Fibroblast of the conjunctiva (primary cell): ENCODE measurements at regions not wholly inside any gene's neighbourhood (a gene's known extent, or its start where the extent isn't known, plus 50 kb on each side); places are given as distances from the start of the nearest gene placed in this dataset.
A peak's percentile ranks its signal among the peaks of the same experiment; 100 is the strongest.
"Not testable (repeated sequence)": the region's sequence is repeated elsewhere in the genome, so short reads cannot be mapped to it uniquely, and the experiment has no call there.

Experiments
- DNase-seq: peaks from one replicate; pipeline ENCODE4 v3.0.0-alpha.2; 2010; ENCODE audit warnings: low read depth

- no peak for DNase-seq
Observed at GRCh38 chr2:107462181-107462580, 364.5 kb upstream of the RGPD4 start.

GRCh38 chr2:107466241-107466640 lies 360.5 kb upstream of the RGPD4 start:
- DNase-seq, result no peak

GRCh38 chr2:107466984-107467773 lies 359.5 kb upstream of the RGPD4 start:
- no peak for DNase-seq

DNA sequence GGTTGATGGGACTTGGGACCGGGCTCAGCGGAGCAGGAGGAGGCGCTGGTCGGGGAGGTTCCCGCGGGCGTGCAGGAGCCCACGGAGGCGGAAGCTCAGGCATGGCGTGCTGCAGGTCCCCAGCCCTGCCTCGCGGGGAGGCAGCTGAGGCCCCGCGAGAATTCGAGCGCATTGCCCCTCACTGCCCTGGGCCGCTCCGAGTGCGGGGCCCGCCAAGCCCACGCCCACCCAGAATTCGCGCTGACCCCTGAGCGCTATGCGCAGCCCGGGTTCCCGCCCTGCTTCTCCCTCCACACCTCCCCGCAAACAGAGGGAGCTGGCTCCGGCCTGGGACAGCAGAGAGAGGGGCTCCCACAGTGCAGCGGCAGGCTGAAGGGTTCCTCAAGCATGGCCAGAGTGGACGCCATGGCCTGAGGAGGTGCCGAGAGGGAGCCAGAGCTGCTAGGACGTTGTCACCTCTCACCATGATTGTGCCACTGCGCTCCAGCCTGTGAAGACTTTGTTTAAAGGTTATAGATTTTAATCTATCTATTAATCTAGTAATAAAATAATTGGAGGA lies 357.2 kb upstream of the RGPD4 start:
- DNase-seq, result no peak

DNA sequence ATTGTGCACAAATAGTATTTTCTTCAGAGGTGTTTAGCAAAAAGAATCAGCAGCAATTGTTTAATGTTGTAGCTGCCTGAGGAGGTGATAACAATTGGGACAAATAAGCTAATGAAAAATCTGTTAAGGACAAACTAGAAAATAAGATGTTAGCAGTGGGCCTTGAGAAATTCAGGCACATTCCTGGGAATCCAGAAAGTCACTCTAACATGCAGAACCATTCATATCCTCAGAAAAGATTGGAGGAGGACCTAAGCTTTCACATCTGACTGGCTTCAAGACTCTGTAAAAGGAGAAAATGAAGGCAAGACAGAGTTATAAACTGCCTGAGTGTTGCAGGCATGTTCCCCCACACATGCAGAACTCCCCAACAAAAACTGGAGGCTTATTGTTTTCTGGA lies 353.5 kb upstream of the RGPD4 start:
- no peak for DNase-seq

- no peak for DNase-seq
Observed at GRCh38 chr2:107475859-107476258, 350.8 kb upstream of the RGPD4 start.

DNA sequence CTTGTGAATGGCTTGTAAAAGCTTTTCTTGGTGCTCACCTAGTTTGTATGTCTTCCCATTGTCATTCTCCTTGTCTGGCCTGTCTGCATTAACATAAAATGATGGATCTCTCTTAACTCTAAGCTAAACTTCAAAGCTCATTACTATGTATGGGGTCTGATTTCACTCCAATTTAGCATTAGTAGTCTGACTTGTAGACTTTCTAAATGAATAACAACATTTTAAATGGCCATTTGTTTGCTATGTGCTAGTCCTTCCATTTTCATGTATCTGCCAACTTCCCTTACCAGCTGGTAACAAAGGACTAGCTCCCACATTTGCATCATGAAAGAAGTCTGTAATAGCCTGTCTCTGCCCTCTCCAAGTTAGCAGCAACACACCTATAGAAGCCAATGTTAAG lies 324.2 kb upstream of the RGPD4 start:
- DNase-seq, result no peak

GRCh38 chr2:107511970-107512789 lies 314.5 kb upstream of the RGPD4 start:
- DNase-seq, result no peak

GRCh38 chr2:107525406-107525805 lies 301.3 kb upstream of the RGPD4 start:
- DNase-seq, result peak; percentile 56

DNA sequence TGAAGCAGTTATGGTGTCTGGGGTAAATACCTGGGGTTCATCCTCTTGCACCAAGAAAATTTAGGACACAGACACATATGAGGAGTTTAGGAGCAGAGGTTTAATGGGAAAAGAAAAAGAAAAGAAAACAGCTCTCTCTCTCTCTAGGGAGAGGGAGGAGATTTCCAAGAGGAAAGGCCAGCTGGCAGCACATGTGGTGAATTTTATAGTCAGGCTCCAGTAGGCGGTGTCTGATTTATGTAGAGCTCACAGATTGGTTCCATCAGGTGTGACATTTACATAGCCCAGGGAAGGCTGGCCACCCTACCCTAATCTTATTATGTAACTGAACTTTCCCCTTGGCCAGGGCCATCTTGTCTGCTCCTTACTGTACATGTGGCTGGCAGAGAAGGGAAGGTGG lies 297.5 kb upstream of the RGPD4 start:
- no peak for DNase-seq

GRCh38 chr2:107530046-107530445 lies 296.6 kb upstream of the RGPD4 start:
- DNase-seq, result no peak

- no peak for DNase-seq
Observed at GRCh38 chr2:107534926-107535325, 291.8 kb upstream of the RGPD4 start.

DNA sequence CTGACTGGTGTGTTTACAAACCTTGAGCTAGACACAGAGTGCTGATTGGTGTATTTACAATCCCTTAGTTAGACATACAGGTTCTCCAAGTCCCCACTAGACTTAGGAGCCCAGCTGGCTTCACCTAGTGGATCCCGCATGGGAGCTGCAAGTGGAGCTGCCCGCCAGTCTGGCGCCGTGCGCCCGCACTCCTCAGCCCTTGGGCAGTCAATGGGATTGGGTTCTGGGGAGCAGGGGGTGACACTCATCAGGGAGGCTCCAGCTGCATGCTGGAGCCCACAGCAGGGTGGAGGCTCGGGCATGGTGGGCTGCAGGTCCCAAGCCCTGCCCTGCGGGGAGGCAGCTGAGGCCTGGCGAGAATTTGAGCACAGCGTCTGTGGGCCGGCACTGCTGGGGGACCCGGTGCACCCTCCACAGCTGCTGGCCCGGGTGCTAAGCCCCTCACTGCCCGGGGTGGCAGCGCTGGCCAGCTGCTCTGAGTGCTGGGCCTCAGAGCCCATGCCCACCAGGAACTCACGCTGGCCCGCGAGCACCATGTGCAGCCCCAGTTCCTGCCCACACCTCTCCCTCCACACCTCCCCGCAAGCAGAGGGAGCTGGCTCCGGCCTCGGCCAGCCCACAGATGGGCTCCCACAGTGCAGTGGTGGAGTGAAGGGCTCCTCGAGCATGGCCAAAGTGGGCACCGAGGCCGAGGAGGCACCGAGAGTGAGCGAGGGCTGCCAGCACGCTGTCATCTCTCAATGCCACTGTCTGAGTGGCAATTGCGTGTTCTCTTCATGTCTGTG lies 290.6 kb upstream of the RGPD4 start:
- DNase-seq, result not testable (repeated sequence)

DNA sequence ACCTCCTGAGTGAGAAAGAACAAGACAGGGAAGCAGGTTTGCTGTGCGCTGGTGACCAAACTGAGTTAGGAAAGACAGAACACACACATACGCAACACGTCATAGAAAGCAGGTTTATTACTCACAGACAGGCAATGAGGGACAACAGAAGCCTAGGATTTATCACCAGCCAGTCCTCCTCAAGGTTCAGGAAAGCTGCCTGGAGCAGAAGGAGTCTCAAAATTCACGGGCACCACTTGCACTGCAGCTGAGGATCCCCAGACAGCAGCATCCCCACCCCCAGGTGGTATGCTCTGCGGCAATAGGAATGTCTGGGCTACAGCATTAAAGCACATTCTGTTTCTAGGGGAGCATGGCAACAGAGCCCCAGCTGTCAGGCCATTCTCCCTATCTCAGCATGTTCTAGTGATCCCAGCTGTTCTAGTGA lies 284.4 kb upstream of the RGPD4 start:
- no peak for DNase-seq

- DNase-seq, result no peak
Observed at GRCh38 chr2:107543793-107544192, 282.9 kb upstream of the RGPD4 start.

DNA sequence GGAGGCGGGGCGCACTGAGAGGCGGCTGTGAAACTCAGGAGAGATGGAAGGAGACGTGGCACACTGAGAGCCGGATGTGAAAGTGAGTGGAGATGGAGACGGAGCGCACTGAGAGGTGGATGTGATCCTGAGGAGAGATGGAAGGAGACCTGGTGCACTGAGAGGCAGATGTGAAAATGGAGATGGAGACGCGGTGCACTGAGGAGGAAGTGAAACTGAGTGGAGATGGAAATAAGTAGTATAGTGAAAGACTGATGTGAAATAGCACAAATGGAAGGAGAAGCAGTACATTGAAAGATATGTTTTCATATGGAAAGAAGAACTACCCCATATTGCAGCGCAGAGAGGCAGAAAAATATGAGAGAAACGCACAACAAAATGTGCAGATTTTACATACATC lies 281.6 kb upstream of the RGPD4 start:
- no peak for DNase-seq

DNA sequence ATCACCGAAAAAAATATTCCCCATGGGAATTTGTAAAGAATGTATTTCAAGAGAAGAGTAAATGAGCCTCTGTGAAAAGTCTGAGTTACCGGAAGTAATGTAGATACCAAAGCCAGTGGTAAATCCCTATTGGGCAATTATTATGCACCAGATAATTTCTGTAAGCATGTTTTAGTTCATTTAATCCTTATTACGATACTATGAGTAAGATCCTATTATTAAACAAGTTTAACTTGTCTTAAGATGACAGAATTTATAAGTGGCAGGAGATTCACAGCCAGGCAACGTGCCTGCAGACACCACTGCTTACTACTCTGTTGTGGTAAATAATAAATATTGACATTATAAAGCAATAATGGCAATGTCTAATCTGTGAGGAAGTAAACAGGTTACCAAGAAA lies 280.8 kb upstream of the RGPD4 start:
- no peak for DNase-seq

GRCh38 chr2:107548216-107548615 lies 278.5 kb upstream of the RGPD4 start:
- no peak for DNase-seq

DNA sequence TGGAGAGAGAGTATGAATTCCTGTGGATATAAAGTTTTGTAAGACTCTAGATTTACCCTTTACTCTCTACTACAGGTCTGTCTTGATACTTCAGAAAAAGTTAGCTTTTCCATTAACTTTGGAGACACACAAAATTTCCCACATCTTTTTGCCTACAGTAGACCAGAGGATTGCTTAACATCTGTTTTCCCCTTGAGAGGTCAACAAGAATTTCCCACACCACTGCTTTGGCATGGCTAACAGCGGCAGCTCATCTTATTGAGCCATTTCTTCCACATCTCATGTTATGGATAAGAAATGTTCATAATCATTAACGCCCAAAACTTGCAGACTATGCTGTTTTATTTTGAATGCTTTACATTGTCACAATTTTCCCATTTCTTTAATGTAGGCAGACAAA lies 273.6 kb upstream of the RGPD4 start:
- DNase-seq, result no peak

DNA sequence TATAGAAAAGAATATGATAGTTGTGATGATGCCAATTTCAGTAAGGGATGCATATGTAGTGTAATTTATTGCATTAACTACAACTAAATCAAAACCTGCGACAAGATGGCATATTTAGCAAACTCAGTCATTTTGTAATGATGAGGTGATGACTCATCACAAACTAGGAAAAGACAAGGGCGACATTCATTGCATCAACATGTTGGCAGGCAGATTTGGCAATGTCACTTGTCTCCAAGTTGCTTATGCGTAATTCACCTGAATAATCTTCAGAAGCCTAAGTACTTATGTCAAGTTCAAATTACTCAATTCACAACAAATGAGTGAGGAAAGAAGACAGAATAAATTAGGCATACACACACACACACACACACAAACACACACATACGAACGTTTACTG lies 273.2 kb upstream of the RGPD4 start:
- DNase-seq, result no peak

GRCh38 chr2:107556038-107556627 lies 270.6 kb upstream of the RGPD4 start:
- DNase-seq, result no peak

DNA sequence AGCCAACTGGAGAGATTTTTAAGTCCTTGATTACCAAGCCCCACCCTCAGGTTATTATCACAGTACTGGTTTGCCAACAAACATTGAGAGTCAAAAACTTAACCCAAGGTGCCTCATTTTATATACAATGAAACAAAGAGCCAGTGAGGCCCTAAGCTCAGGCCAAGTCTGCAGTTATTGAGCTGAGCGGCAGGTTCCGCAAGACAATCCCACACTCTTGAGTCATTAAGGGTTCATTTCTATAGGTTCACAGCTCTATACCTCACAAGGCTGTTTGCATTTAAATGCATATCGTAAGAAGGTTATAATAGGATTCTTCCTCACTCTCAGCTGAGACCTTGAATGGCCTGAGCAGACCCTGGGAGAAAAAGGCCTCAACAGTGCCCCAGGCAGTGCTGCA lies 268.4 kb upstream of the RGPD4 start:
- DNase-seq, result no peak
